Activated CD4-positive, alpha-beta T cell treated with anti-CD3 and anti-CD28 coated beads for 48 hours (primary cell): ENCODE measurements at regions not wholly inside any gene's neighbourhood (a gene's known extent, or its start where the extent isn't known, plus 50 kb on each side); places are given as distances from the start of the nearest gene placed in this dataset.

Experiments used
- DNase-seq: peaks from one replicate; pipeline ENCODE4 v3.0.0-alpha.2; 2020

GRCh38 chr21:28263974-28264373 is 728.7 kb downstream of the LTN1 start:
- no peak for DNase-seq

DNA sequence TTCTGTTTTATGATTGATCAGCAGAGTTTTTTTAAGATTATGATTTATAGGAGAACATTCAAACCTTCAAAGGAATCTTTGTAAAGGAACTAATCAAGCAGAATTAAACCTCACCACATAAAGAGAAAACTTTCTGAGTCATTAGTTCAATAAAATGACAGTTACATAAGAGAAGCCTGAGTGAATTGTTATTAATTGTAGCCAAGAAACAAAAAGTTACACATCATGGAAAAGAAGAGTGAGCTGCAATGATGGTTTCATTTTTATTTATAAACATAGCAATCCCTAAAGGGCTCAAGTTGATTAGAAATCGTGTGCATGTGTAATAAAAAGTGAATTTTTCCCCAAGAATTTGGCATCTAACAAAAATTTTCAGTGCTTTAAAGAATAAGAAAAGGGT is 731.4 kb downstream of the LTN1 start:
- no peak for DNase-seq

GRCh38 chr21:28257276-28257675 is 735.4 kb downstream of the LTN1 start:
- DNase-seq = no peak

DNA sequence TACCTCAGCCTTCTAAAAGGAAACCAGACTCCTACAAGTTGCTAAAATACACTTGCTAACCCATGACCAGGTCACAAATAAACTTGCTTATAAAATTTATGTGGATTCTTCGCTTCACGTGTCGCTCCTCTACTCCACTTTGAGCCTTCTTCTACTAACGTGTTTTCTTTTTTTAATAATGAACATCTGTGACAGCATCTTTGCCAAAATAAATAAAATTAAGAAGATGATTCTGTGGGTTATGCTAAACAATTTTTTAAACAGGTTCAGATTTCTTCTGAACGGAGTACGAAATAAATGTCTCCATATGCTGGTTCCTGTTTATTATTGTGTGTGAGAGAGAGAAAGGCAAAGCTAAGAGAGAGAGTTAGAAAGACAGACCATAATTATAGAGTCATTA is 735.8 kb downstream of the LTN1 start:
- no peak for DNase-seq

GRCh38 chr21:28256420-28256831 is 736.3 kb downstream of the LTN1 start:
- DNase-seq = no peak

DNA sequence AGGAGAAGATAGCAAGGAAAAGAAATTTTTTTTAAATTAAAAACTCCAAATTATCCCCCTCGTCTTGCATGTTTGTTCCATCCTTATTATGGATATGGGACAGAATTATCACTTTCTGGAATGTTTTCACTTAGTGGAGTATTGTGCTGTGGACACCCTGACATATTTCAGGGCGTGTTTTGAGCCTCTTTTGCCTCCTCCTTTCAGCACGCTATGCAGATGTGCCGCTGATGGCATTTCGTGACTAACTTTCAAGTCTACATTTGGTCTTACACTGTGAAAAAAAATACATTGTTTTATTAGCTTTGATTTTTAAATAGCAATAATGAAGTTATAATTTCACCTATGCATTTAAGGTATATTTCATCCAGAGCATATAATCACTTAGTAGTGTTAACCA is 738.7 kb downstream of the LTN1 start:
- no peak for DNase-seq

DNA sequence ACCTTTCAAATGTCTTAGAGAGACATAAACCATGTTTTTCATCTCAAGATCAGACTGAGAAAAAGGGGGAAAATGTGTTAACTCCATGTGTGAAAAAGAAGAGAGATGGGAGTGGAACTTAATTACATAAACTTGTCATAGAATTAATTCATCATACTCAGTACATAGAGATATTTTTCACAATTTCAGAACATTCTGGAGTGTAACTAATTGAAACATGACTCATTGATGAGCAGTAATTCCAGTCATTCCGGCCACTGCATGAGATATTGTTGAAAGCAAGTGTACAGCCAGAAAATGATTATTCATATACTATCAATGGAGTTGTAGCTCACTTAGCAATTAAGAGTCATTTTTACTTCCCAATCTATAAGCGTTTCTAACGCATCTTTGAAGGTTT is 739.3 kb downstream of the LTN1 start:
- no peak for DNase-seq

GRCh38 chr21:28252928-28253327 is 739.7 kb downstream of the LTN1 start:
- no peak for DNase-seq

- DNase-seq = no peak
Observed at GRCh38 chr21:28250946-28251345, 741.7 kb downstream of the LTN1 start.

DNA sequence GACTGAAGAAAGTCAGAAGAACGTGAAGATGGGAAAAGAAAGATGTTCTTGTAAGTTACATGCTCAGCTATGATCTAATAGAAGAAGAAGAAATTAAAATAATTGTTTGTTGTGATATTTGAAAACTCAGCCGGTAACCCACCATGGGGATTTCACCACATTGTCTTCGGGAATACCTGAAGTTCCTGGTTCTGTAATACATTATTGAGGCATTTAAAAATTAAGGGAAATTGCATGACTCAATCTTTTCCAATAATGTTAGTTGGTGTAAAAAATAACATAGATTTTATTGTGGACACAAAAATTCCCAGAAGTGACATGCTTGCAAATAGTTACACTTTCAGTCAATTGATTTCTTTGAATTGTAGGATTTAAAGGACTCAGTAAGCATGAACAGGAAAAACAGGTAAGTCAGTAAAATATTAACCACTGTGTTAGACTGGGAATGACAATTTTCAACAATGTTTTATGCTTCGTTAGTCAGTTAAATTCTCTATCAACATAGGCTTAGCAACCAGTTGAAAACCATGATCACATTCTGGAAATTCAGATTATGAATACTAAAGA is 745.1 kb downstream of the LTN1 start:
- DNase-seq = no peak

- DNase-seq = no peak
Observed at GRCh38 chr21:28240586-28240985, 752.1 kb downstream of the LTN1 start.

GRCh38 chr21:28239340-28239739 is 753.3 kb downstream of the LTN1 start:
- no peak for DNase-seq

GRCh38 chr21:28237661-28238060 is 755.0 kb downstream of the LTN1 start:
- no peak for DNase-seq

DNA sequence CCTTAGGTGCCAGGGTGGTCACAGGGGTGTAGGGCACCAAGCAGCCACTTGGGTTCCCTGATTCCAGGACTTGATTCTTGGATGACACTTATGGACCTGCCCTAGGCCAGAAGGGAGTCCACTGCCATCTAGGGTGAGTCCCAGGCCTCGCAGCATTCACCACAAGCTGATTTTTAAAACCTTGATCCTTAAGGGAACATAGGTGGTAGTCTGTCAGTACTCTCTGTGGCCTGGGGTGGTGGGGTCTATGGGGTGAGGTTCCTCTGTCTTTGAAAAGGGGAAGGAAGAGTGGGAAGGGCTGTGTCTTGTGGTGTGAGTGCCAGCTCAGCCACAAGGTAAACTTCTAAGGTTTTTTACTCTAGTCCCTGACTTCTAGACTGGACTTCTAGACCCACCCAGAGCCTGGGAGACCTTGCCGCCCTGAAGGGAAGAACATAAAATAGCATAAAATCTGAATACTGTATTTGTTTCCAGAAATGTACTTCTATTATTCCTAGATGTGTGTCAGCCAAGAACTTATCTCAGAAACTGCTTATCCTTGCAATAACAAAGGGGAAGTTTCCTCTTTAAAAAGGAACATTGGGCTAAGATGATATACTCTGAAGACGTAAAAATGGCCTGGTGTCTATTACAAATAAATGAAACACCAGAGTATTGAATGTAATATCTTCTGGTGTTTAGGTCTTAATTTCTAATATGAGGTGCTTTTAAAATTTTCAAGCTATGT is 757.3 kb downstream of the LTN1 start:
- no peak for DNase-seq

GRCh38 chr21:28234326-28234725 is 758.4 kb downstream of the LTN1 start:
- no peak for DNase-seq

GRCh38 chr21:28233536-28234220 is 759.0 kb downstream of the LTN1 start:
- DNase-seq = no peak

DNA sequence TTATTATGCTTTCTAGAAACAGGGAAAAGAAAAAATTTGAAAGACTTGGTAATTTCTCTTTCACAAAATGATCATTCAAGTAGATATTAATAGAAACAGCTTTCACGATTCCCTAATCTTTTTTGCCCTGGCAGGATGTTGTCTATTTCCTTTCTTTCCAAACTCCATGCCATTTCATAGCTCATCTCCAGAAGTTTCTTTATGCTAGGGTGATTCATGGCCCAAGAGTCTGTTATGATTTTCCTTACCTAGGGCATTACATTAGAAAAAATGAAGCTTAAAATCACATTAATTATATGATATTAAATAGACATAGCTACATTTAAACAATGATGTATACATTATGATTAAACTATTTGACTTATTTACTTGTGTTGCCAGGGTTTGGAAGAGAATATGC is 762.1 kb downstream of the LTN1 start:
- no peak for DNase-seq

- no peak for DNase-seq
Observed at GRCh38 chr21:28229814-28230213, 762.9 kb downstream of the LTN1 start.

- no peak for DNase-seq
Observed at GRCh38 chr21:28228636-28228995, 764.1 kb downstream of the LTN1 start.

DNA sequence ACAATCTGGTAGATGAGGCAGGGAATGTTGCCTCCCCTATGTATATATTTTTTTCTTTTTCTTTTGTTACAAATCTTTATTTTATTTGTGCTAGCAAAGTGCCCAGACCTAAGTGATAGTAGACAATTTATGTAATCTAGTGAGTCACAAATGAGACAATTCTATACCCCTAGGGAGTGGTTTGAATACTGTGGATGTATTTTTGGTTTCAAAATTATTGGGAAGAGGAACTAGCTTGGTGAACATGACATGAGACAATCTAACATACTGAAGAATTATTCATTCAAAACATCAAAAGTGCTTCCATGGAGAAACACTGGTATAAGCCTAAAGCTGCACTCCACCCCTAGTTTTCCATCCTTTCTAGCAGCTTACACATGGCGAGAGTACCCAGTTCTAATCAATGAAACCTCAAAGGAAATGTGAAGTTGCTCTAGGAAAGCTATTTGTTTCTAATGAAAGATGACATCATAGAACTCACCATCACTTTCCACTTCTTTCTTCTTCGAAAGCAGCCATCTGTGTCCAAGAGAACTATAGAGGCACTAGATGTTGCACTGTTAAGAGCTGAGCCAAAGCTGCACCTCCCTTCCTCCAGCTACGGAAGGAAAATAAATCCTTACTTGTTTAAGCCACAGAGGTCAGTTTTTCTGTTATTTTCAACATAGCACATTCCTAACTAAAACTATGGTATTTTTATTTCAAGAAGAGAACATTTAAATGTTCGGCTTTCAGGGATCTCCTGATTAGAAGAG is 764.6 kb downstream of the LTN1 start:
- DNase-seq = no peak

- no peak for DNase-seq
Observed at GRCh38 chr21:28226563-28226962, 766.1 kb downstream of the LTN1 start.

GRCh38 chr21:28224191-28224726 is 768.4 kb downstream of the LTN1 start:
- no peak for DNase-seq

GRCh38 chr21:28221984-28222383 is 770.7 kb downstream of the LTN1 start:
- DNase-seq = no peak

- no peak for DNase-seq
Observed at GRCh38 chr21:28220680-28221079, 772.0 kb downstream of the LTN1 start.
